Kidney (tissue), 13 donors: ENCODE measurements at regions not wholly inside any gene's neighbourhood (a gene's known extent, or its start where the extent isn't known, plus 50 kb on each side); places are given as distances from the start of the nearest gene placed in this dataset.

Experiments used
- DNase-seq, 5 donors: peaks; one replicate each; pipeline ENCODE4 v3.0.0-alpha.2; 2013 to 2020
- FAIRE-seq: peaks from 2 replicates; lab custom pipeline; 2012; peaks lifted over from hg19 to GRCh38; lab: Jason Lieb, UNC
- H3K27ac ChIP-seq, 2 donors: one replicate each; pipeline ENCODE4 v1.7.0; 2013; ENCODE audit warnings: low read depth in 2 of 2, low read length in 2 of 2, inconsistent platforms in 1 of 2
- H3K27me3 ChIP-seq: one replicate; pipeline ENCODE4 v1.7.1; 2013; ENCODE audit warnings: low read length, inconsistent platforms; ENCODE audit not compliant: control insufficient read depth, insufficient read depth
- H3K36me3 ChIP-seq, 3 donors: one replicate each; pipeline versions ENCODE4 v1.7.0 to v1.7.1; 2013; ENCODE audit warnings: low read length in 3 of 3, control low read depth in 1 of 3, inconsistent platforms in 1 of 3; ENCODE audit not compliant: insufficient read depth in 3 of 3, control insufficient read depth in 2 of 3
- H3K4me1 ChIP-seq, 3 donors: one replicate each; pipeline versions ENCODE4 v1.7.0 to v1.7.1; 2013; ENCODE audit warnings: low read length in 3 of 3, inconsistent platforms in 1 of 3, low read depth in 1 of 3; ENCODE audit not compliant: control insufficient read depth in 2 of 3, insufficient read depth in 2 of 3
- H3K4me3 ChIP-seq, 3 donors: one replicate each; pipeline versions ENCODE4 v1.7.0 to v1.8.1; 2013; ENCODE audit warnings: low read length in 3 of 3, control low read depth in 1 of 3, inconsistent platforms in 1 of 3
- H3K9ac ChIP-seq, 3 donors: one replicate each; pipeline versions ENCODE4 v1.7.0 to v1.7.1; 2013; ENCODE audit warnings: low read length in 3 of 3, control low read depth in 1 of 3, inconsistent platforms in 1 of 3
- H3K9me3 ChIP-seq, 3 donors: one replicate each; pipeline versions ENCODE4 v1.7.0 to v1.7.1; 2013; ENCODE audit warnings: low read length in 3 of 3, control low read depth in 1 of 3, inconsistent platforms in 1 of 3; ENCODE audit not compliant: control insufficient read depth in 2 of 3, insufficient read depth in 1 of 3
- CTCF ChIP-seq: IDR thresholded peaks from 3 replicates; pipeline ENCODE4 v1.5.1; 2012; ENCODE audit warnings: mild to moderate bottlenecking, moderate library complexity, borderline replicate concordance; ENCODE audit not compliant: insufficient read depth; ENCODE audit errors: extremely low read depth
- intact Hi-C: fragments of 100-400 bp; cut with DNase I; formaldehyde crosslinking; loops from one replicate; pipeline ENCODE4 v1.11.1; 2022
- donor health status: control.
- donor health status: control.
- donor health status: control.
- donor health status: control.
- donor health status: control.
- donor health status: DM: yes; HTN: yes; CAD: no.
- donor health status: Normal renal cell carcinoma (clear cell type).

- no peak for TF ChIP-seq CTCF
- FAIRE-seq = no peak
Measured at GRCh38 chr4:85423431-85423830, 51.5 kb upstream of the ARHGAP24 start.

More at GRCh38 chr4:85423431-85423830, 51.5 kb upstream of the ARHGAP24 start:
- Histone ChIP-seq H3K9ac (no peak overlapping the region), H3K4me3 (no peak overlapping the region), H3K36me3 (no peaks in the 10 kb centered on the region), H3K27me3 (no peaks in the 10 kb centered on the region), H3K9me3 (no peaks in the 10 kb centered on the region), H3K4me1 (no peaks in the 10 kb centered on the region), H3K27ac (no peak overlapping the region)
- no peak for DNase-seq
- intact Hi-C loops = no loop called here
